Endothelial cell (in vitro differentiated cells): ENCODE measurements at regions not wholly inside any gene's neighbourhood (a gene's known extent, or its start where the extent isn't known, plus 50 kb on each side); places are given as distances from the start of the nearest gene placed in this dataset.

Experiments
- DNase-seq: peaks from one replicate; pipeline ENCODE4 v3.0.0; 2021; ENCODE audit warnings: low spot score
- H3K27ac Mint-ChIP-seq: one replicate; pipeline ENCODE4 v1.8.0; 2021; ENCODE audit warnings: mixed read lengths, inconsistent platforms; ENCODE audit not compliant: unreplicated experiment
- H3K27me3 Mint-ChIP-seq: one replicate; pipeline ENCODE4 v1.8.0; 2021; ENCODE audit warnings: mild to moderate bottlenecking, moderate library complexity, mixed read lengths, inconsistent platforms; ENCODE audit not compliant: unreplicated experiment
- H3K36me3 Mint-ChIP-seq: one replicate; pipeline ENCODE4 v1.8.0; 2021; ENCODE audit warnings: mild to moderate bottlenecking, low read depth, mixed read lengths, inconsistent platforms; ENCODE audit not compliant: unreplicated experiment
- H3K4me1 Mint-ChIP-seq: one replicate; pipeline ENCODE4 v1.8.0; 2021; ENCODE audit warnings: mild to moderate bottlenecking, mixed read lengths, inconsistent platforms; ENCODE audit not compliant: unreplicated experiment
- H3K4me3 Mint-ChIP-seq: one replicate; pipeline ENCODE4 v1.8.0; 2021; ENCODE audit warnings: mild to moderate bottlenecking, mixed read lengths, inconsistent platforms; ENCODE audit not compliant: unreplicated experiment
- H3K9me3 Mint-ChIP-seq: one replicate; pipeline ENCODE4 v1.8.0; 2021; ENCODE audit warnings: mixed read lengths, inconsistent platforms; ENCODE audit not compliant: unreplicated experiment
- CTCF ChIP-seq: fragments of 200-600 bp; sonication (generic); IDR thresholded peaks from one replicate; pipeline ENCODE4 v1.5.0; 2021; ENCODE audit warnings: antibody characterized with exemption; ENCODE audit not compliant: unreplicated experiment

- TF ChIP-seq CTCF: no peak
- no peaks in the 10 kb centered on the region for H3K4me1 Mint-ChIP-seq
- no peaks in the 10 kb centered on the region for H3K36me3 Mint-ChIP-seq
- no peak for DNase-seq
- H3K4me3 Mint-ChIP-seq: no peak overlapping the region
- no peaks in the 10 kb centered on the region for H3K9me3 Mint-ChIP-seq
- no peaks in the 10 kb centered on the region for H3K27me3 Mint-ChIP-seq
- no peak overlapping the region for H3K27ac Mint-ChIP-seq
Measured at GRCh38 chr9:81445331-81445921, 243.9 kb downstream of the TLE1 start.

GRCh38 chr9:81431641-81432040, 257.7 kb downstream of the TLE1 start:
- no peak for DNase-seq

GRCh38 chr9:81430727-81431126, 258.6 kb downstream of the TLE1 start:
- no peak overlapping the region for H3K27ac Mint-ChIP-seq
- no peaks in the 10 kb centered on the region for H3K4me1 Mint-ChIP-seq
- no peak for DNase-seq
- peaks cover 9% of the 10 kb centered on the region for H3K36me3 Mint-ChIP-seq
- TF ChIP-seq CTCF: no peak
- peaks cover 14% of the 10 kb centered on the region for H3K9me3 Mint-ChIP-seq
- H3K4me3 Mint-ChIP-seq: no peak overlapping the region
- H3K27me3 Mint-ChIP-seq: no peaks in the 10 kb centered on the region

More at GRCh38 chr9:81431641-81432040, 257.7 kb downstream of the TLE1 start:
- Mint-ChIP-seq H3K36me3 (peaks cover 9% of the 10 kb centered on the region), H3K4me1 (no peaks in the 10 kb centered on the region), H3K4me3 (no peak overlapping the region), H3K27ac (no peak overlapping the region), H3K9me3 (peaks cover 14% of the 10 kb centered on the region), H3K27me3 (no peaks in the 10 kb centered on the region)
- TF ChIP-seq CTCF: no peak

- TF ChIP-seq CTCF: no peak
- peaks cover 17% of the 10 kb centered on the region for H3K9me3 Mint-ChIP-seq
- no peak overlapping the region for H3K4me3 Mint-ChIP-seq
- H3K27me3 Mint-ChIP-seq: no peaks in the 10 kb centered on the region
- peaks cover 9% of the 10 kb centered on the region for H3K36me3 Mint-ChIP-seq
- H3K27ac Mint-ChIP-seq: no peak overlapping the region
- no peaks in the 10 kb centered on the region for H3K4me1 Mint-ChIP-seq
- DNase-seq: no peak
Measured at GRCh38 chr9:81427870-81428269, 261.5 kb downstream of the TLE1 start.

- Mint-ChIP-seq H3K36me3 (peaks cover 5% of the 10 kb centered on the region), H3K4me3 (no peak overlapping the region), H3K27ac (no peak overlapping the region), H3K9me3 (peaks cover 9% of the 10 kb centered on the region), H3K27me3 (no peaks in the 10 kb centered on the region), H3K4me1 (no peaks in the 10 kb centered on the region)
- DNase-seq: no peak
- TF ChIP-seq CTCF: no peak
Measured at GRCh38 chr9:81424431-81424830, 264.9 kb downstream of the TLE1 start.
